NOMO-1 treated with DMSO at 0.1 percent for 48 hours (cell line): ENCODE measurements at regions not wholly inside any gene's neighbourhood (a gene's known extent, or its start where the extent isn't known, plus 50 kb on each side); places are given as distances from the start of the nearest gene placed in this dataset.
"Not testable (repeated sequence)": the region's sequence is repeated elsewhere in the genome, so short reads cannot be mapped to it uniquely, and the experiment has no call there.

Source experiments
- DNase-seq: peaks from one replicate; lab custom pipeline; 2025; ENCODE audit not compliant: unreplicated experiment; lab: John Stamatoyannopoulos, UW

DNA sequence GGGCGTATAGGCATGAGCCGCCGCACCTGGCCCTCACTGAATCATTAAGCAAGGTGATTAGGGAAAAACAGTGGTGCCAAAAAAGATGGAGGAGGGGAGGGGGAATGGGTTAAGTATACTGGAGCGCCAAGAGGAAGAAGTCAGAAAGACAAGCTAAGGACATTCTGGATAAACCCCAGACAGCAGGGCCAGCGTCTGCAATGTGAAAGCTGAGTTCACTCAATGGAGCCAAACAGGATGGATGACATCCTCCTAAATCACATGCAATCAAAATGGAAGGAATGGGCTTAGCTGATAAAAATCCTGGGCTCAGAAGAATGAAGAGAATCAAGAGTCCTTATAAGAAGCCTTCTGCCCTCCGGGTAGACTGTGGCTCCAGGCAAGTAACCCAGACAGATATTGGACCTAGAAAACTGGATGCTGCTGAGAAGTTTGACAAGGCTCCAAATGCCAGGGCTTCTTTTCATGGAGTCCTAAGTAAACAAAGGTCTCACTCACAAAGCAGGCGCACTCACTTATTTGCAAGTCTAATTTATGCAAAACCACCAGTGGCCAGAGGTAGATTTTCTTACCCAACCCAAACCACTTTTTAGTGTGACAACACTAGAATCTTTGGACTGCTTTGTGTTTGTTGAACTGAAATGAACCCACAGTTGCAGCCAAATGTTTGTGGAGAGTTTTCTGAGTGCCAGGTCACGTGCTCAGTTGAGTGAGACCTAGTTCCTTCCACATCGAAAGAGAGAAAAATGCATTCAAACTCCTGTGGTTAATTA, 519.1 kb upstream of the AUTS2 start:
- no peak for DNase-seq

DNA sequence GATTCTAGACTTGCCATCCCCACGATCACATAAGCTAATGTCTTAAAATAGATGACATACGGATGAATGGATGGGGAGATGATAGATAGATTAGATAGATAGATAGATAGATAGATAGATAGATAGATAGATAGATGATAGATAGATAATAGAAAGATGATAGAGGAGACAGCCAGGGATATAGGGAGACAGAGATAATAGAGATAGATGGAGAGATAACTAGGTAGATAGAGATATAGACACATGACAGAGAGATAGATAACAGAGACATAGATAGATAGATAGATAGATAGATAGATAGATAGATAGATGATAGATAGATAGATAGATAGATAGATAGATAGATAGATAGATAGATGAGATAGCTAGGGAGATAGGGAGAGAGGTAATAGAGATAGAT, 511.0 kb upstream of the AUTS2 start:
- DNase-seq, result not testable (repeated sequence)

DNA sequence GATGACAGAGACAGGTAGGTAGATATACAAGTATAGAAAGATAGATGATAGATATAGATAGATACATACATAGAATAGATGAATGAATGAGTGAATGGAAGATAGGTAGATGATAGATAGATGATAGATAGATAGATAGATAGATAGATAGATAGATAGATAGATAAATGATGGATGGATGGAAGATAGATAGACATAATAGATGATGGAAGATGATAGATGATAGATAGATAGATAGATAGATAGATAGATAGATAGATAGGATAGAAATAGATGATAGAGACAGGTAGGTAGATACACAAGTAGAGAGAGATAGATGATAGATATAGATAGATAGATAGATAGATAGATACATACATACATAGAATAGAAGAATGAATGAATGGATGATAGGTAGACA, 510.1 kb upstream of the AUTS2 start:
- no peak for DNase-seq

DNA sequence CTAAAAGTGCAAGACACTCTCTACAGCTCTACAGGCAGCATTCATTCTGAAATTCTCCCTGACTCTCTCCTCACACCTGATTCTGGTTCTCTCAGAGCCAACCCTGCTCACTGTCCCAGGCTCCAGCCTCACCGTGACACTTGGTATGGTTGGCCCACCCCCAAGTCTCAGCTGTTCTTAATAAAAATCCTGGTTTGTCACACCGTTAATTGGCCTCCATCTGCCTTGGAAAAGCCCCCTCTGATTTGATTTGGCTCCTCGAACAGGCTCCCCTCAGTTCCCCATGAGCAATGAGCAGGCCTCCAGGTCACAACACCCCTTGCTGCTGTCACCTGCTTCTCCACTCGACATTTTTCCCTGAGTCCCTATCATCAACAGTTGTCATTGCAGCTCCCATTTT, 507.3 kb upstream of the AUTS2 start:
- no peak for DNase-seq

DNA sequence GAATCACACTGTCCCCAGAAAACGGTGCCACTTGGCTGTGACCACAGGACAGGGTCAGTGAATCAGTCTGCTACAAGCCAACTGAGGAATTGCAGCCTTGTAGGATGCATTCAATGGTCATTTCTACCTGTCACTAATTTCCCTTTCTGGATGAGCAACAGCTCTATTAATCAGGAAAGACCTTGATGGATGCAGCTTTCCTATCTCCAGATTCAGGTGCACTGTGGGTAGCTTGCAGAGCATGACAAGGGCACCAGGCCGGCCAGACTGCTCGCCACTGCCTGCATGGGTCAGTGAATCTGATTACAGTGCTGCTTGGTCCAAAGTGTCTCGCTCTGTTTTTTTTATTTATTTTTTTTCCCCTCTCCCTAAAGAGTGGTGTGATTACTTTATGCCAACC, 506.8 kb upstream of the AUTS2 start:
- no peak for DNase-seq

DNA sequence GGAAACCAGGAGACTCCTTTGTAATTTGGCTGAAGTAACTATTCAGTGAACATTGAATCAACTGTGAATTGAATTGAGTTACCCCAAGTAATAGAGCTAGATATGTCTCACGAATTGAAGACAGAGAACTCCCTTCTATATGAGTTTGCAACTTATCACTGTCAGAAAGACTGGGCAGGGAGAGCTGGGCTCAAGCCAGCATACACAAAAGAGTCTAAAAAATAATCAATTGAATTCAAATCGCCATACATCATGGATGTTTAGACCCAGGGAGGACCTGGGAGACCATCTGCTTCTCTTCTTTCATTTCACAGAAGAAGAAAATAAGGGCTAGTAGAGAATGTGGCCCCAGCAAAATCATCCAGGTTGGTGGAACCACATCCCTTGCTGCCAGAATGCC, 503.1 kb upstream of the AUTS2 start:
- DNase-seq, result no peak

DNA sequence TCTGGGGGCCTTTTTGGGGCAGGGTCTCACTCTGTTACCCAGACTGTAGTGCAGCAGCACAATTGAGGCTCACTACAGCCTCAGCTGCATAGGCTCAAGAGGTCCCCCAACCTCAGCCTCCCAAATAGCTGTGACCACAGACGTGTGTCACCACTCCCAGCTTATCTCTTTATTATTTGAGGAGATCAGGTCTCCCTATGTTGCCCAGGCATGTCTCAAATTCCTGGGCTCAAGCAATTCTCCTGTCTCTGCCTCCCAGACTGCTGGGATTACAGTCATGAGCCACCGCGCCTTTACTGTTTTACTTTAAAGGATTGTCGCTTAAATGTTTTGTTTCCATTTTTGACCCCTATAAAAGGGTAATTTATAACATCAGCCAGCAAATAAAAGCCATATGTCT, 502.6 kb upstream of the AUTS2 start:
- DNase-seq, result no peak

DNA sequence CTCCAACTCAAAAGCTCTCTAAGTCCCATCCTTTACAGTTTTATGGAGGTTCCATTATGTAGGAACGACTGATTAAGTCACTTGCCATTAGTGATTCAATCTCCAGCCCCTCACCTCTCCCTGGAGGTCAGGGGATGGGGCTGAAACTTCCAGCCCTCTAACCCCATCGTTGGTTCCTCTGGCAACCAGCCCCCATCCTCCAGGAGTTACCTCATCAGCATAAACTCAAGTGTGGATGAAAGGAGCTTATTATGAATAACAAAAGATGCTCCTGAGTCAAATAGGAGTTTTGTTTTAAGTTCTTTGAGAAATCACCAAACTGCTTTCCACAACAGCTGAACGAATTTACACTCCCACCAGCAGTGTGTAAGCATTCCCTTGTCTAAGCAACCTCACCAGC, 494.3 kb upstream of the AUTS2 start:
- DNase-seq, result no peak

DNA sequence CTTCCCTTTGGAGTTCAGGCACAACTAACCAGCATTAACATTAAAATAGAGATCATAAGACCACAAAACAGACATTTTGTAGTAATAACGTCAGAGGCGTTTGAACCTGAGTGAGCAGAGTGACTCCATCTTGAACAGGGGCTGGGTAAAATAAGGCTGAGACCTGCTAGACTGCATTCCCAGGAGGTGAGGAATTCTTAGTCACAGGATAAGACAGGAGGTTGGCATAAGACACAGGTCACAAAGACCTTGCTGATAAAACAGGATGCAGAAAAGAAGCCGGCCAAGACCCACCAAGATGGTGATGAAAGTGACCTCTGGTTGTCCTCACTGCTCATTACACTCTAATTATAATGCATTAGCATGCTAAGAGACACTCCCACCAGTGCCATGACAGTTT, 493.2 kb upstream of the AUTS2 start:
- DNase-seq, result no peak

DNA sequence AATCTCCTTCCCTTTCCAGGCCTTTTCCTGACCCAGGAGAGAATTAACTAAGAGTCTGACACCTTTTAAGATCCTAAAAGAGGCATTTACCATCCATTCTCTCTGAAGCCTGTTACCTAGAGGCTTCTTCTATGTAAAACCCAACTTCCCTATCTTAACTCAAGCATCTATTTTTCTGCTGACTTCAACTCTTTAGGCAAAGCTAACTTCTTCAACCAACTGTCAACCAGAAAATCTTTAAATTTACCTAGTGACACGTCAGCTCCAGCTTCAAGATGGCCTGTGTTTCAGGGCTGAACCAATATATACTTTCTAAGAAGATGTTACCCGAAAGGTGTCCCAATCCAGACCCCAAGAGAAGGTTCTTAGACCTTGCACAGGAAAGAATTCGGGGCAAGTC, 492.3 kb upstream of the AUTS2 start:
- DNase-seq, result no peak

DNA sequence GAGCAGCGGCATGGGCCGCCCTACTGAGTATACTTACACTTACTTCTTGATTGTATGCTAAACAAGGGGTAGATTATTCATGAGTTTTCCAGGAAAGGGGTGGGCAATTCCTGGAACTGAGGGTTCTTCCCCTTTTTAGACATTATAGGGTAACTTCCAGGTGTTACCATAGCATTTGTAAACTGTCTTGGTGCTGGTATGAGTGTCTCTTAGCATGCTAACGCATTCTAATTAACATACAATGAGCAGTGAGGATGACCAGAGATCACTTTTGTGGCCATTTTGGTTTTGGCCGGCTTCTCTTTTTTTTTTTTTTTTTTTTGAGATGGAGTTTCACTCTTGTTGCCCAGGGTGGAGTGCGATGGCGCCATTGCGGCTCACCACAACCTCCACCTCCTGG, 491.8 kb upstream of the AUTS2 start:
- not testable (repeated sequence) for DNase-seq

DNA sequence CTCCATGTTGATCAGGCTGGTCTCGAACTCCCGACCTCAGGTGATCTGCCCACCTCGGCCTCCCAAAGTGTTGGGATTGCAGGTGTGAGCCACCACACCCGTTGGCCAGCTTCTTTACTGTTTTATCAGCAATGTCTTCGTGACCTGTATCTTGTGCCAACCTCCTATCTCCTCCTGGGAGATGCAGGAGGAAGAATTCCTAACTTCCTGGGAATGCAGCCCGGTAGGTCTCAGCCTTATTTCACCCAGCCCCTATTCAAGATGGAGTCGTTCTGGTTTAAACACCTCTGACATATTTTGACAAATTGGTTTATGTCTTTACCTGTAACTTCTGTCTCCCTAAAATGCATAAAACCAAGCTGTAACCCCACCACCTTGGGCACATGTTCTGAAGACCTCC, 491.3 kb upstream of the AUTS2 start:
- not testable (repeated sequence) for DNase-seq

DNA sequence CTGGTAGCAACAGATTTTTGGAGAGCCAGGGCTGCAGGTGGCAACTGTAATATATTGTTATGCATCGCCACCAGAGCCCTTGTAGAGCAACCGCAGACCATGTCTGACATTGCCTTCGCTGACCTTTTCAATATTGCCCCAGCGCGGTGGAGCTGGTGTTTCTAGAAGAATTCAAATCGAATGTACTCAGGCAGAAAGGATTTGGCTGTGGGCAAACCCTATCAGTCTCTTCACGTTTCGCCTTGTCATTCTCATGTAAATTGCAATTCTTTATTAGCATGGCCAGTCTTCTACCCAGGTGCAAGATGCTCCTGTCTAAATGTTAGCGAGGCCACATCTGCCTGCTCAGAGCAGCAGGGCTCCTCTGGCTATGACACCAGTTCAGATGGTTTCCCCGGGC, 490.2 kb upstream of the AUTS2 start:
- DNase-seq, result no peak

DNA sequence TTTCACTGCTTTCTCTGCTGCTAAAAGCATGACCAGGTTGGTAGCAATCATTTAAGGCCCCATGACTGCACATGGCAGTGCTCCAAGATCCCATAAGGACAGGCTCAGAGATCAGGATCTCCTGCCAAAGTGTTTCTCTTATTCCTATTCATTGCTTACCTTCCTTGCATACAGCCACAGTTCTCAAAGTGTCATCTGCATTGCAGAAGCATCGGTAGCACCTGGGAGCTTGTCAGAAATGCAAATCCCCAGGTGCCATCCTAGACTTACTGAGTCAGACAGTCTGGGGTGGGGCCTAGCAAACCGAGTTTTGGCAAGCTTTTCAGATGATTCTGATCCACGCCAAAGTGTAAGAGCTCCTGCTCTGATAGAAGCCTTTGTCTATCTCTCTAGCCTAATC, 489.0 kb upstream of the AUTS2 start:
- no peak for DNase-seq

DNA sequence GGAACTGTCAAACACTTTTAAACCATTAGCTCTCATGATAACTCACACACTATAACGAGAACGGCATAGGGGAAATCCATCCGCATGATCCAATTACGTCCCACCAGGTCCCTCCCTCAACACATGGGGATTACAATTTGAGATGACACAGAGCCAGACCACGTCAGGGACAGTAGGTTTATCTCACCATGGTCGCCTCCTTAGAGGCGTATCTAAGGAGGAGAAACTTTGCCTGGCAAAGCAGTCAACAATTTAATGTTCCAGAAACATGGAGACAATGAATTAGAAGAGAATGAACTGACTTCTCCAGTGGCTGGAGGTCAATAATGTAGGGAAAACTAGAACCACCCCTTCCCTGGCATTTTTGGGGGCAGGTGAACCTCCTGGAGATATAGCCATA, 488.4 kb upstream of the AUTS2 start:
- no peak for DNase-seq

DNA sequence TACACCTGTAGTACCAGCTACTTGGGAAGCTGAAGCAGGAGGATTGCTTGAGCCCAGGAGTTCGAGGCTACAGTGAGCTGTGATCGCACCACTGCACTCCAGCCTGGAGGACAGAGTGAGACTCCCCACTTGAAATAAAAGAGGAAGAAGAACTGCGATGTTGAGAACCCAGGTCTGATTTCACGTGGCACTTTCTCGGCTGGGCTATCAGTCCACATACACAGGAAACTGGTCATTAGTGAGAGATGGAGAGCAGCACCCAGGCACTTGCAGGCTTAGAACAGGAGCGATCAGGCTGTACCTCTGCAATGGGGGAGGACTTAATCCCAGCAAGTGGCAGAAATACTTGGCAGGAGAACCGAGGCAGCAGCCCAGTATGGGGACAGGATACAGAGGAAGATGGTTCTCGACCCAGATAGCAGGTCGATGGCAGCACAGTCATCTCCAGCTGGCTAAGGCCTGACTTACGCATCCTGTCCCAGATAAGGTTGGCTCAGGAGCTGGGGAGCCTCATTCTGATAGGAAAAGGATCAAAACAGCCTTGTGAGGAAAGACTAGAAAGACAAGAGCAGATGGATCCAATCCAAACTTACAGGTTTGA, 487.7 kb upstream of the AUTS2 start:
- DNase-seq, result no peak

DNA sequence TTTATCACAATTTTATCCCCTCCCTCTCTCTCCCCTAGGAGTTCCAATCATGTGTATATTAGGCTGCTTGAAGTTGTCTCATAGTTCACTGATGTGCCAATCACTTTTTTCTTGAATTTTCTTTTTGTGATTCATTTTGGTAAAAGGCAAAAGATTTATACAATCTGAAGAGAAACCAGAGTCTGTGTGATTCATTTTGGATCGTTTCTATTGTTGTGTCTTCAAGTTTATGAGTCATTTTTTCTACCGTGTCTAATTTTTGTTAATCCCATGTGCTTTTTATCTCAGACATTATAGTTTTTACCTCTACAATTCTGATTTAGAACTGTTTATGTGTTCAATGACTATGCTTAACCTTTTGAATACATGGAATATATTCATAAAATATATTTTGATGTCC, 483.9 kb upstream of the AUTS2 start:
- DNase-seq, result no peak

DNA sequence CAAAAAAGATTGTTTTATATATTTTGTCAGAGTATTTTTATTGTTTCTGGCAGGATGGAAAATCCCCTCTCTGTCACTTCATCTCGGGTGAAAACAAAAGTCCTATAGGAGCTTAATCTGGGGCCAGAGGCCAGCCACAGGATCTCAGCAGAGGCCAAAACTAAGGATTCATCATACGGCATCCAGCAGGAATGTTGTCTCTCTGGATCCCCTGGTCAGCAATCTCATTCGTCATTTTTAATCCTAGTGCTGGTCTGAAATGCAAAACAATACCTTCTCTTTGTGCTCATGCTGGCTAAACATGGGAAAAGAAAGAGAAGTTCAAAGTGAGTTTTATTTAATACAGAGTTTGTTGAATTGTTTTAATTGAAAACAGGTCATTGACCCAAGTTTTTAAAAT, 482.5 kb upstream of the AUTS2 start:
- DNase-seq, result no peak

DNA sequence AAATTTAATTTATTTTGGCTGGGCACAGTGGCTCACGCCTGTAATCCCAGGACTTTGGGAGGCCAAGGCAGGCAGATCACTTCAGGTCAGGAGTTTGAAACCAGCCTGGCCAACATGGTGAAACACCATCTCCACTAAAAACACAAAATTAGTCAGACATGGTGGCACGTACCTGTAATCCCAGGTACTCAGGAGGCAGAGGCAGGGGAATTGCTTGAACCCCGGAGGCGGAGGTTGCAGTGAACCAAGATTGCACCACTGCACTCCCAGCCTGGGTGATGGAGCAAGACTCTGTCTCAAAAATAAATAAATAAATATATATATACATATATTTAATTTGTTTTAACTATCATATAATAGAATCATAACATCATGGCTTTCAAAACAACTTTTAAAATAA, 482.1 kb upstream of the AUTS2 start:
- DNase-seq, result not testable (repeated sequence)

DNA sequence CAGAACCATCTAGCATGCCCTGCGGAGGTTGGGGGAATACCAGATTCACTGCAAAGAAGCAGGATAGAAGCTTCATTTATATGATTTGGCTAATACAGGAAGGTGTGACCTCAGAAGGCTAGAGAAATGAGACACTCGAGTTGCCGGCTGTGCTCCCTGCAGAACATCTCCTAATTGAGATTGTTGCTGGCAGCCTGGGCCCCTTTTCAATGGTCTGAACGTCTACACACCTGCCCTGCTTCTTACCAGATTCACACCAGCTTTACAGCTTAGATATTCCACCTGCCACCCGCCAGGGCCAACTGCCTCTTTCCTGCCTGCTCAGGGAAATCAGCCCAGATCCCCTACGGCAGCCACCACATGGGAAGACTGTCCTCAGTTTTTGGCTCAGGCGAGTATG, 475.3 kb upstream of the AUTS2 start:
- no peak for DNase-seq

DNA sequence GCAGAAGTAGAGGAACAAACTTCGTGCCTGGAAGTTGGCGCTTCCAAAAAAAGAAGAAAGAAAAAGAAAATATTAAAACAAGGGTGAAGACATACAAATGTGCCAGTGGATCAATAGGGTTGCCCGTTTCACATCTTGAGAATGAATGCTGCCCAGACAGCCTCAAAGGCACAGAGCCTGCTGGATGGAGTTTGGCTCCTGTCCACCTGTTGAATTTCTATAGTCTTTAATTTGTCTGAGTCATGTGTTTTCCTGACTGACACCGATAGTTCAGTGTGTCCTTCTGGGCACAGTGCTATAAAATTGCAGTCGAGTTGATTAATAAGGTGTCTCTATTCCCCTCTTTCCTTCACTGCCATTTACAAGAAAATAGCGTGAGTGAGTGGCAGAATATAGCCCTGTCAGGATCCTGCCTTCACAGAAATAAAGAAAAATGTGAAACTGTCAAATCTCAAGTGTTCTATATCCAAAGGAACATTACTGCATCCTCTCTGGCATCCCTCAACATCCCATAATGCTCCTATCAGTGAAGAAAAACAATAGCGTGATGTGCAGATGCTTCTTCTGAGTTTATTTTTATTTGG, 471.3 kb upstream of the AUTS2 start:
- DNase-seq, result no peak

DNA sequence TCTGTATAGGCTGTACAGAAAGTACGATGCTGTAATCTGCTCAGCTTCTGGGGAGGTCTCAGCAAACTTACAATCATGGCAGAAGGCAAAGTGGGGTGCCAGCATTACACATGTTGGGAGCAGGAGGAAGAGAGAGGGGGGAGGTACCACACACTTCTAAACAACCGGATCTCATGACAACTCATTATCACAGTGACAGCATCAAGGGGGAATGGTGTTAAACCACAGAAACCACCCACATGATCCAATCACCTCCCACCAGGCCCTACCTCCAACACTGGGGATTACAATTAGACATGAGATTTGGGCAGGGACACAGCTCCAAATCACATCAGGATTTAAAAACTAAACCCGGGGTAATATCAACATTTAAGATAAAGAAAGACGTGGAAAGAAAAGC, 468.8 kb upstream of the AUTS2 start:
- DNase-seq, result no peak

DNA sequence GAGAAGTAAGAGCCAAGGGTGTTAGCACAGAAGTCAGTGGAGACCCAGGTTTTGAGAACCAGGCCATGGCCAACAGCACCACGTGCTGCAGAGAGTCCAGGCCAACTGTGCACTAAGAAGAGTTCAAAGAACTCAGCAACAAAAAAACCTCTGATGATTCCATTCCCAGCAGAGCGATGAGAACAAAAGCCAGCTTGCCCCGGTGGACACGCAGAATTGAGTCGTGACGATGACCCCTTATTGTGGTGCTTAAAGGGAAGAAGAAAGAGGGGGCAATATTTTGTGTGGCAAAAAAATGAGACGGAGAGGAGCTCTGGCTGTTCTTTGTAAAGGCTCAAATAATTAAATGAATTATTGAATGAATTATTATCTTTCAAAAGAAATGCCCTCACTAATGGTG, 468.3 kb upstream of the AUTS2 start:
- DNase-seq, result no peak
